NCI-H187 (cell line): ENCODE measurements at regions not wholly inside any gene's neighbourhood (a gene's known extent, or its start where the extent isn't known, plus 50 kb on each side); places are given as distances from the start of the nearest gene placed in this dataset.
"Not testable (repeated sequence)": the region's sequence is repeated elsewhere in the genome, so short reads cannot be mapped to it uniquely, and the experiment has no call there.

Experiments used
- DNase-seq, 2 experiments: peaks; one replicate each; lab custom pipeline; 2025; lab: John Stamatoyannopoulos, UW

DNA sequence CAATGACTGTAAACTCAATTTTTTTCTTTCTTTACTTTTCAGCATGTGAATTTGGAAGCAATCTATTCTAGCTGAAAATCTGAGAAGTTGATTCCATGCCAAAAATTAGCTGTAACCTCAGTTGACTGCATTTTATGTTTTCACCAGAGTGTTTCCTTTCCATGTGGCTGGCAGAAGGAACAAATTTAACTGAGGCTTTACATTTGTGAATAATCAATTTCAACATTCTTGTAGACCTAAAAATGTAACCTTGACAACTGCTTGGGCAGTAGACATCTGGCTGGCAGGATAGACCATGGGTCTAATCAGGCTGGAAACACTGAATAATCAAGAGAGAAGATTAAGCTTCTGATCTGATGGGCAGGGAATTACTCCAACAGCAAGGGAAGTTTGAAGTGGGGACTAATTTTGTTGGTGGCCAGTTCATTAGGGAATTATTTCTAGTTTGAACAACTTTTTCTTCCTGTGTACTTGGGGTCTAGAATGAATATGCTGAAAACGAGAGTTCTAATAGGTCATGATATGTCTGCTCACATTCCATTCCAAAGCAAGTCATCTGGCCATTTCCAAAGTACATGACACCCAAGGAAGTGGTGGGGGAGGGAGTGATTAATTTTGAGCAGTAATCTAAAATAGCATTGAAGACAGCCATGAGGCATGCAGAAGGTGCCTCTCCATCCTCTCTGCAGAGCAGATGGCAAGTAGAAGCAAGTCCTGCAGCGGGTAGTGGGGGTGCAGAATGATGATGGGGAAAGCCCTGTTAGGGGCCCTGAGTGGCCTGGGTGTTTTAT, 68.2 kb downstream of the ATP23 start:
- DNase-seq, result no peak

DNA sequence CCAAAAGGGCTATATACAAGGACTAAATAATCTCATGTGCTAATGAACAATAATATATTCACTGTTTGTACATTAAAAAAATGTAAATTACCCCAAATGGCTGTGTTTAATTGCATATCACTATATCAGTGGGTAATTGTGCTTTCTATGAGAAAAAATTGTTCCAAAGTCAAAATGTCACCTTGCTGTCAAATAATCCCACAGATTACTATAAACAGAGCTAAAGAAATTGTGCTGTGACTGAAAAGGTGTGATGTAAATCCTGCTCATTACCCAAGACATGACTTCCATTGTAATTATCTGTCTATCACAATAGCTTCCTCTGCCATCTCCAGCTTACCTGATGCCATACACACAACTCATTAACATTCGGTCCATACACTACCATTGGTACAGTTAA, 70.3 kb downstream of the ATP23 start:
- DNase-seq, result no peak

DNA sequence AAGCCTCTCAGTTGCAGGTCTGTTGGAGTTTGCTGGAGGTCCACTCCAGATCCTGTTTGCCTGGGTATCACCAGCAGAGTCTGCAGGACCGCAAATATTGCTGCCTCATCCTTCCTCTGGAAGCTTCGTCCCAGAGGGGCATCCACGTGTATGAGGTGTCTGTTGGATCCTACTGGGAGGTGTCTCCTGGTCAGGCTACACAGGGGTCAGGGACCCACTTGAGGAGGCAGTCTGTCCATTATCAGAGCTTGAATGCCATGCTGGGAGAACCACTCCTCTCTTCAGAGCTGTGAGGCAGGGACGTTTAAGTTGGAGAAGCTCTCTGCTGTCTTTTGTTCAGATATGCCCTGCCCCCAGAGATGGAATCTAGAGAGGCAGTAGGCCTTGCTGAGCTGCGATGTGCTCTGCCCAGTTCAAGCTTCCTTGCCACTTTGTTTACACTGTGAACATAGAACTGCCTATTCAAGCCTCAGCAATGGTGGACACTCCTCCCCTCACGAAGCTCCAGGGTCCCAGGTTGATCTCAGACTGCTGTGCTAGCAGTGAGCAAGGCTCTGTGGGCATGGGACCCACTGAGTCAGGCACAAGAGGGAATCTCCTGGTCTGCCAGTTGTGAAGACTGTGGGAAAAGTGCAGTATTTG, 81.1 kb downstream of the ATP23 start:
- DNase-seq, result not testable (repeated sequence)

DNA sequence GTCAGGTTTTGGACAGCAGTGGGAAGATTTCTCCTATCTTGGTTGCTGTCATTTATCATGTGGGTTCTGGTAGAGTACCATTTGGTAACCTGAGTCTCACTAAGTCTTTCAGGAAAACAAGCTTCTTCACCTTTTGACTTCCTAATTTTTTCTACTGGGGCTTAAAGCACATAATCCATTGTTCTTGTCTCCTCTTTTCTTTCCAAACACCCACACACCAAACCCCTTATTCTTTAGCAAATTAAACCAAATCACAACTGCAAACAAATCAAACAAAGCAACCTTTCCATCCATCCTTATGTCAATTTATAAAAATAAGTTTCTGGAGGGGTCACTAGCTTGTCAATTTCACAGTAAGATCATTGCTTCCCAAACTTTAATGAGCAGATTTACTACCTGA, 84.1 kb downstream of the ATP23 start:
- no peak for DNase-seq

DNA sequence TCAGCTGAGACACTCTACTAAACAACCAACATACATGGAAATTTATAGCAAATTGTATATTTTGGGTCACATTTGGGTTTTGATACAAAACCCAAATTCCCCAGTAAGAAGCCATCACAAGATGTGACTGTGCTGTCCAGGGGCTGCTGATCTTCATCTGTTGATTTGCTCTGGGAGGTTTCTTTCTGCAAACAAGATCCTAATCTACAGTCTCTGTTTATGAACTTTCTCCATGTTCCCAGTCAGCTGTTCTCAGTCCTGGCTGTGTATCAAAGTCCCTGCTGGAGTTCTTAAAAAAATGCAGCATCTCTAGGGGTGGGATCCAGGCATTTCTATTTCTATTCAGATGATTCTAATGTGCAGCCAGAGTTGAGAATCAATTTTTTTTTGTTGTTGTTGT, 85.1 kb downstream of the ATP23 start:
- DNase-seq, result no peak

DNA sequence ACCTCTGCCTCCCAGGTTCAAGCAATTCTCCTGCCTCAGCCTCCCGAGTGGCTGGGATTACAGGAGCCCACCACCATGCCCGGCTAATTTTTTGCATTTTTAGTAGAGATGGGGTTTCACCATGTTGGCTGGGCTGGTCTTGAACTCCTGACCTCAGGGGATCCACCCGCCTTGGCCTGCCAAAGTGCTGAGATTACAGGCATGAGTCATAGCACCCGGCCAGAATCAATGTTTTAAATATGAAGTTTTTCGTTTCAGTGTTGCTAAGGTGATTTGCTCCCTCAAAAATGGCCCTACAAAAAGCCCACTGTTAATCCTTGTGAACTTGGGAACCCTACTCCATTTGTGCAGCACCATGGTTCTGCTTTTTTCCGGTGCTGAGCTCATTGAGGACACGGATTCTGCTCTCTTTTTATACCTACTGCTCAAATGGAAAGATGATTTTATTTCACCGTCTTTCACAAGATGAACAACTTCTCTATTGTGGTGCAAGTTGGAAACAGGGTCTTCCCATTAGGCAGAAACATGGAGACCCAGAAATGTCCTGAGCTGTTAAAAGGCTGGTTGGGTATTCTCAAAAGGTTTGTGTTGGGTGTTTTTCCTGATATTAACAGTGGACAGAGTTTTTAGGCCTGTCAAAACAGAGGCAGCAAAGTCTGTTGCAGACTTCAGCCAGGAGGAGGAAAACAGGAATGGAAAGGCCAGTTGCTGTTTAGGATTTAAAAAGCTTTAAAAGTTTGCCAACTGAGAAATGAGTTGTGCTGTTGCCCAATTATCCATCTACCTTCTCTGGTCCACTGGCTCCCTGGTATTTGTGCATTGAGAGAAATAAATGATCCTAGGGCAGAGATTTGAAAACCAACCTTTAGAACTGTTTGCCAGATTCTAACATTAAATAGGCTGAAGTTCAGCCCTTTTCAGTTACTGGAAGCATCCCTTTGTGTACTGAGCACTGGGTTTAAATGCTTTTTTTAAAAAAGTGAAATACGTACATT, 85.8 kb downstream of the ATP23 start:
- DNase-seq, result no peak

DNA sequence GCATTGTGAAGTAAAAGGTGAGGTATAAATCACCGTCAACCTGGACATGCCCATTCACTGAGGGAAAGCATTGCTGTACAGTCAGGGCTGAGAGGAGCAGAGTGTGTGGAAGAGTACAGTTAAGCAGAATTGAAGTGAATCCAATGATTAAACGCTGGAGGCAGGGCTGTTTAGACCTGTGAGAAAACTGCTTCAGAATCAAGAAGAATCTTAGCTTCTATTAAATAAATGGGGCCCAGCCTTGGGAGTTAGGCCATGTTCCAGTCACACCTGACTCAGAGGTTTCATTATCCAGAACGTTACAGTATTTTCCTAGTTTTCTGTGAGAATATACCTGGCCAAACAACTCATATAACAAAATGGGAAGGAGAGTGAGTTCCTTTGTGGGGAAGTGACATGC, 86.9 kb downstream of the ATP23 start:
- no peak for DNase-seq

DNA sequence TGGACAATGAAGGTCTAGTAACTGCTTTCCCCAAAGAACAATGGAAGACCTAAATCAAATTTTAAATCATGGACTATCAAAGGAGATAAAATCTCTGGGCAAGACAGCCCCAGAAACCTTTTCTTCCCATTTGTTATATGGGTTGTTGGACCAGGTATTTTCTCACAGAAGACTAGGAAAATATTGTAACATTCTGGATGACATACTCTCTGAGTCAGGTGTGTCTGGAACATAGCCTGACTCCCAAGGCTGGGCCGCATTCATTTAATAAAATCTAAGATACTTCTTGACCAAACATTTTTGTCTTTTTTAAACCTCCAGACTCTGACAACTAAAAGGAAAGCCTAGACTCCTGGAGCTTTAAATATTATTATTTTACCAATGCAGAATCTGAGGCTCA, 87.9 kb downstream of the ATP23 start:
- DNase-seq, result no peak

DNA sequence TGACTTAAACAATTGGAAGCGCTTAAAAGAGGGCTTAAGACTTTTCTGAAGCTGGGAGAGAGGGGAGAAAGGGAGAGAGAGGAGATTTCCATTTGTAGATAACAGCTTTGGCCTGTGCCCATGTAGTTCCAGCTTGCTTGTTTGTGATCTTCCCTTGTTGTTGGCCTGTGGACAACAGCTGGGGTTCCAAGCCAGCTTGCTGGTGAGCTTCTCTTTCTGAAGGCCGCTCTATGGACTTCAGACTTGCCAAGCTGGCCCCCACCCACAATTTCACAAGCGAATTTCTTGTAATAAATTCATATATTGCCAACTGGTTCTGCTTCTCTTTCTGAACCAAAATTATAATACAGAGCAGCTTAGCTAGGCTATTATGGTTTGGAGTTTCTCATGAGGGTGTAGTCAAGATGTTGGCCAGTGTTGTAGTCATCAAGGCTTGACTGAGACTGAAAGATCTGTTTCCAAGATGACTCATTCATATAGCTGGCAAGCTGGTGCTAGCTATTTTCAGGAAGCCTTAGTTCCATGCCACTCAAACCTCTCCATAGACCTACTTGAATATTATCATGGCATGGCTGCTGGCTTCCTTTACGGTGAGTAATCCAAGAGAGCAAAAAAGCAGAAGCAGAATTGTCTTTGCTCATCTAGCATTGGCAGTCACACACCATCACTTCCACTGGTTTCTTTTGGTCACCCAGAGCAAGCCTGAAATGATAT, 89.4 kb downstream of the ATP23 start:
- no peak for DNase-seq

DNA sequence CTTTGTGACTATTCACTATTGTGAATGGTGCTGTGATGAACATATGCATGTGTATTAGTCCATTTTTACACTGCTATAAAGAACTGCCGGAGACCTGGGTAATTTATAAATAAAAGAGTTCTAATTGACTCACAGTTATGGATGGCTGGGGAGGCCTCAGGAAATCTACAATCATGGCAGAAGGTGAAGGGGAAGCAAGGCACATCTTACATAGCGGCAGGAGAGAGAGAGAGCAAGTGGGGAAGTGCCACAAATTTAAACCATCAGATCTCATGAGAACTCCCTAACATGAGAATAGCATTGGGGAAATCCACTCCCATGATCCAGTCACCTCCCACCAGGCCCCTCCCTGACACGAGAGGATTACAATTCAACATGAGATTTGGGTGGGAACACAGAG, 90.8 kb downstream of the ATP23 start:
- DNase-seq, result no peak

DNA sequence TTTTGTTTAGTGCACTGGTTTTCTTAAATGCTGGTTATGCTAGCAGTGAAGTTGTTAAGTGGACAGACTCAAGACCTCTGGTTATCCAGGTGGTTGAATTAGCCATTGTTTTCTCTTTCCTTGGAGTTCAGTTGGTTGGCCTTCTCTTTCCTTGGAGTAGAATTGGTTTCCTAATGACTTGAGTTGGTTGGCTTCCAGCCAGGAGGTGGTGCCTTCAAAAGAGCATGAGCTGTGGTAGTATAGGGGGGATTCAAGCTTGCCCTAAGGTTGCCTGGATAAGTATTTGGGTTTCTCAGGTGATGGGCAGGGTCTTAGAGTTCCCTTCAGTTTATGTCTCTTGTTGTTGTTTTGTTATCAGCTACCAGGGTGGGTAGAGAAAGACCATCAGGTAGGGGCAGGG, 92.5 kb downstream of the ATP23 start:
- DNase-seq, result no peak

DNA sequence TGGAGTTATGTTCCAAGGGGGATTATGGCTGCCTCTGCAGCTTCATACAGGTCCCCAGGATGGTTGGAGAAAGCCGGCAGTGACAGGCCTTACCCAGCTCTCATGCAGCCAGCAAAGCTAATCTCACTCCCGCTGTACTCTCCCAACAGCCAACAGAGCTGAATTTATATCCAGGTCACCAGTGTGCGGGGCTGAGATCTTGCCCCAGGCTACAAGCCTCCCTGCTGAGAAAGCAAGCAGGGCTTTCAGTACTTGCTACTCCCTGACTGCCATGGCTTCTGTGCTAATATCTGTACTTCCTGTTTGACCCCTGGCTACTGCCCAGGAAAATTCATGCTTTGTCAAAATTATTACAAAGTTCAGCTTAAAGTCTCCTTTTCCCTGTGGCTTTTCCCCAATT, 92.9 kb downstream of the ATP23 start:
- no peak for DNase-seq

DNA sequence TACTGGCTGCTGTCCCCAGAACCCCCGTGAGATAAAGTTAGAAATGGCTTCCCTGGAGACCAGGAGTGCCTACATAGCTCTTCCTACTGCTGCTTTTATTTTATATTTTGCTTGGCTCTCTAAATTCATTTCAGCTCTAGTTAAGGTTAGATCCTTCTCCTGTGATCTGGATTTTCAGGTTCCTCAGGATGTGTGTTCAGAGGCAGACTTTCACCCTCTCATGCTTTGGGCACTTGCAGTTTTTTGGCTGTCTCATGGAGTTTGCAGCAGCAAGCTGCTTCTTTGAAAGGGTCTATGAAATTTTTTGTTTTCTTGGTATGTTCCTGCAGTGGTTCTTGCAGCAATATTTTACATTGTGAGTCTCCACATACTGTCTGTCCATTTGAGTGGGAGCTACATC, 93.3 kb downstream of the ATP23 start:
- DNase-seq, result no peak

DNA sequence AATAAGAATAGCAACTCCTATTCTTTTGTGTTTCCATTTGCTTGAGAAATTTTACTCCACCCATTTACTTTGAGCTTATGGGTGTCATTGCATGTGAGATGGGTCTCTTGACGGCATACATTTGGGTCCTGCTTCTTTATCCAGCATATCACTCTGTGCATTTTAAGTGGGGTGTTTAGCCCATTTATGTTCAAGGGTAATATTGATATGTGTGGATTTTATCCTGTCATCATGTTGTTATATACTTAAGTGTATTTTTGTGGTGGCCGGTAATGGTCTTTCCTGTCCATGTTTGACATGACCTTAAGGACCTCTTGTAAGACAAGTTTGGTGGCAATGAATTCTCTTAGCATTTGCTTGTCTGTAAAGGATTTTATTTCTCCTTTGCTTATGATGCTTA, 100.1 kb downstream of the ATP23 start:
- no peak for DNase-seq

DNA sequence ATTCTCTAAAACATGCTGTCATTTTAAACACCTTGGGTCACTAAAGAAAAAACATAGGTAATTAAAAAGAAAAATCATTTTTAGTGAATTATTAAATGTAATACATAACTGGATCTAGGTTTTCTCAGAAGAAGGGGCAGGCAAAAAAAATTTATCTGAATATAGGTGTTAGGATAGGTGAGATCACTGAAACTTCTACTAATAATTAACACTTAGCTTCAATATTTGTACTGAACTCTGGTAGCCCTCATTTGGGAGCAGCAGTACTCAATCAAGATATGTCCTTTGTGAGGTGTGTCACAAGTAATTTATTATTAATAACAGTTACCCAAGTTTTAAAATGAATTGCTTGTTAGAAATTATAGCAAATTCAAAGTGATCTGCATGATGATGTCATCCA, 103.6 kb downstream of the ATP23 start:
- no peak for DNase-seq

DNA sequence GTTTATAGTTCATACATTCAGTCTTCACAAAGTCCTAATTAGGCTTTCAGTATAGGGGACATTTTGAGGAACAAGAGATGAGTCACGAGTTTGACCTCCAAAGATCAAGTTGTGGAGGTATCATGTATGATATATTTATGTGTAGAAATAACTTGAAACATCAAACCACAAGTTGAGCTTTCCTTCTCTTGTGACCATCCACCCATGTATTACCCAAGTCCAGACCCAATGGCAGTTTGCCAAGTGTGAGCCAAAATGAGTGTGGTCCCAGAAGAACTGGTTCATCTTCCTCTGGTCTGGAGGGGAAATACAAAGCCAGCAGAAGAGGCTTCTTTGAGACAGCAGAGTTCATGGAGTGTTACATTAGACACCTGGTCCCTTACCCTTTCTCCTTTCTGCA, 104.9 kb downstream of the ATP23 start:
- DNase-seq, result no peak

DNA sequence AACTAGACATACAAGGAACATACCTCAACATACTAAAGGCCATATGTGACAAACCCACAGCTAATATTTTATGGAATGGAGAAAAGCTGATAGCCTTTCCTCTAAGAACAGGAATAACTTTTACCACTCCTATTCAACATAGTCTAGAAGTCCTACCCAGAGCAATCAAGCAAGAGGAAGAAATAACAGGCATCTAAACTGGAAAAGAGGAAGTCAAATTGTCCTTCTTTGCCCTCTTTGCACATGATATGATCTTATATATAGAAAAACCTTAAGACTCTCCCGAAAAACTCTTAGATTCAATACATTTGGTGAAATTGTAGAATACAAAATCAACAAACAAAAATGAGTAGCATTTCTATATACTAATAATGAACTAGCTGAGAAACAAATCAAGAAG, 110.0 kb downstream of the ATP23 start:
- no peak for DNase-seq

DNA sequence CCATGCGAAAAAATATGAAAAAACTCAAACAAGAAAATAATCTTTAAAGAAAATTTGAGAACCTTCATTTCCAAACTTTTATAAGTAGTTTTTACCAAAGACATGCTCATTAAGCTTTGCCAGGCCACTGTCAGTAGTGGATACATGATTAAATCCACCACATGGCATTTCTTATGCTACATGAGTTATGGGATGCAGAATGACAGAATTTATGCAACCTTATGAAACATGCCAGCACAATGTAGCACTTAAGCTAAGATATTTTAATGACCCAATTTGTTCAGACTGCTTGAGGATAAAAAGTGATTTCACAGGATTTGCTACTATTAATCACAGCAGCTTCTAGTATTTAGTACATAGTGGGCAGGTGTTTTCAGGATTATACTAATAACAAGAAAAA, 123.3 kb downstream of the ATP23 start:
- no peak for DNase-seq

DNA sequence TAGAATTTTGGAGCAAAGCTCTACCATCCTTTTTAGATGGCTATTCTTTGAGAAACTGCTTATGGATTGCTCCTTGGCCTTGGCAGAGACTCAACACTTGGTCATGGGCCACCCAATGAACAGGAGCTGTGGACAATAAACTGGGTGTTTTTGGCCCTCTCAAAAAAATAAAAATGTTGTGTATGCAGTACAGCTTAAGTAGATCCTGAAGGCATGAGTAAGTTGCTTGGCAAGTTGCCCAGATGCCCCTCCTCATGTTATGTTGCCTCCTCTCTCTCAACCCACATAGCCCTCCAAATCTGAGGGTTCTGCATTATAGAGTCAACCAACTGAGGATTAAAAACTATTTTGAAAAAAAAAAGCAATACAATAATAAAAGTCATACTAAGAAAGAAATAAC, 124.9 kb downstream of the ATP23 start:
- no peak for DNase-seq

DNA sequence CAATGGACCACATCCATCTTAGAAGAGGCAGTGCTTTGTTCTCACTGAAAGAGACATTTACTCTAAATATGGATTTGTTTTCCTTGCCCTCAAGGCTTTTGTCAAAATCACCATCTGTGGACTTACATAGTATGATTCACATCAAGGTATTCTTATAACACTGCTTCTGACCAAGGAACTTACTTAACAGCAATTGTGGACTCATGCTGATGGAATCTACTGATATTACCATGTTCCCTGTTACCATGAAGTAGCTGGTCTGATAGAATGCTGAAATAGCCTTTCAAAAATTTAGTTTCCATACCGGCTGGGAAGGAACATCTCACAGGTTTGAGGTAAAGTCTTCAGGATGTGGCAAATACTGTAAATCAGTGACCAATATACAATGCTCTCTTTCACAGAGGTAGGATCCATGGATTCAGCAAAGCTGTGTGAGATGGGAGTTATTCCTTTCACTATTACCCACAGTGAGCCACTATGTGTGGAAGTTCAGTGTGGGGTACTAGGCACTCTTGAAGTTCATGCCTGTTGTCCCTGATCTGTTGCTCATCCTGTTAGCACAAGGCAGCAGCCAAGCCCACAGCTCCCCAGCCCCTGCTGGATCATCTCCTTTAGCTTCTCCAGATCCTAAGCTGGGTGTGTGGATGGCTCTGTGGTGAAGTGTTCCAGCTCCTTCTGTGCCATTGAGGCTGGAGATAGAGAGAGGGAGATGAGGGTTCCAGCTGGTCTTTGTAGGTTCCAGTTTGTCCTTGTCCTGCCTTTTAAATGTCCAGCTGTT, 126.4 kb downstream of the ATP23 start:
- no peak for DNase-seq

DNA sequence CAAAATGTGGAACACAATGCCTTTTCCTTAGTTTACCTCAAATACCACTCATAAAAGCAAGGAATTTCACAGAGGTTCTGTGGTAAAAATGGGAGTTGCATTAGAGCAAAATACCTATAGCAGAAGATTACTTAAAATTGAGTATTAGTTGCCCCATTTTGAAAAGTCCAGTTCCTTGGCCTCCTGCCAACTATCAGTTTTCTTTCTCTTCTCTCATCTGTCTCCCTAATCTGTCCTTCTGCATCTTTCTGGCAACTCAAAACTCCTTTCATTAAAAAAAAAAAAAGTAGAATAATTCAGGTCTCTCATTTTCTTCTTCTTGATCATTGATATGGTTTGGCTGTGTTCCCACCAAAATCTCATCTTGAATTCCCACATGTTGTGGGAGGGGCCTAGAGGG, 127.3 kb downstream of the ATP23 start:
- DNase-seq, result no peak
